ENCODE measurements at regions not wholly inside any gene's neighbourhood (a gene's known extent, or its start where the extent isn't known, plus 50 kb on each side); places are given as distances from the start of the nearest gene placed in this dataset.

- H3K4me3 ChIP-seq (replicated peaks; ENCODE audit: low read depth, low read length), result no peak overlapping the region
- no peak for DNase-seq (ENCODE audit: extremely low read depth, low read depth)
- TF ChIP-seq, protein P1, sequence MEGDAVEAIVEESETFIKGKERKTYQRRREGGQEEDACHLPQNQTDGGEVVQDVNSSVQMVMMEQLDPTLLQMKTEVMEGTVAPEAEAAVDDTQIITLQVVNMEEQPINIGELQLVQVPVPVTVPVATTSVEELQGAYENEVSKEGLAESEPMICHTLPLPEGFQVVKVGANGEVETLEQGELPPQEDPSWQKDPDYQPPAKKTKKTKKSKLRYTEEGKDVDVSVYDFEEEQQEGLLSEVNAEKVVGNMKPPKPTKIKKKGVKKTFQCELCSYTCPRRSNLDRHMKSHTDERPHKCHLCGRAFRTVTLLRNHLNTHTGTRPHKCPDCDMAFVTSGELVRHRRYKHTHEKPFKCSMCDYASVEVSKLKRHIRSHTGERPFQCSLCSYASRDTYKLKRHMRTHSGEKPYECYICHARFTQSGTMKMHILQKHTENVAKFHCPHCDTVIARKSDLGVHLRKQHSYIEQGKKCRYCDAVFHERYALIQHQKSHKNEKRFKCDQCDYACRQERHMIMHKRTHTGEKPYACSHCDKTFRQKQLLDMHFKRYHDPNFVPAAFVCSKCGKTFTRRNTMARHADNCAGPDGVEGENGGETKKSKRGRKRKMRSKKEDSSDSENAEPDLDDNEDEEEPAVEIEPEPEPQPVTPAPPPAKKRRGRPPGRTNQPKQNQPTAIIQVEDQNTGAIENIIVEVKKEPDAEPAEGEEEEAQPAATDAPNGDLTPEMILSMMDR (IDR thresholded peaks at IDR 0.05; ENCODE audit: low read depth, low read length, missing control alignments), result no peak
Observed at GRCh38 chr2:116879650-116880160, 934.8 kb upstream of the DDX18 start.

DNA sequence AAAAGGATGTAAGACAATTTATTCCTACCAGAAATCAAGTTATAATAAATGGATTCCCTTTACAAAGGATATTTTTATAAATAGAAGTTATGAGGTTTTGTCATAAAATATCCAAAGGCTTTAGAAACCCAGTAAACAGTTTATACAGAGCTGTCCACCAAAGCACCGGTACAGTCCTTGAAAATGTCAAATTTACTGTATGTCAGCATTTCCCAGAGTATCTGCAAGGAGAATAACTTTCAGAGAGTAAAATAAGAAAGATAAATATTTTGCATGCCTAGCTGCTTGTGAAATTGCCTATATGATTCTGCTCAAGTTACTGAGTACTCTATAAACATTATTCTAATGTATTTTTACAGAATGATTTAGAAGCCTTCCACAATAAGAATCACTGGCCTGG lies 923.3 kb upstream of the DDX18 start:
- TF ChIP-seq, protein P1 (IDR thresholded peaks at IDR 0.05; ENCODE audit: low read depth, low read length, missing control alignments), result no peak
- H3K4me3 ChIP-seq (replicated peaks; ENCODE audit: low read depth, low read length), result no peak overlapping the region
- no peak for DNase-seq (ENCODE audit: extremely low read depth, low read depth)

DNA sequence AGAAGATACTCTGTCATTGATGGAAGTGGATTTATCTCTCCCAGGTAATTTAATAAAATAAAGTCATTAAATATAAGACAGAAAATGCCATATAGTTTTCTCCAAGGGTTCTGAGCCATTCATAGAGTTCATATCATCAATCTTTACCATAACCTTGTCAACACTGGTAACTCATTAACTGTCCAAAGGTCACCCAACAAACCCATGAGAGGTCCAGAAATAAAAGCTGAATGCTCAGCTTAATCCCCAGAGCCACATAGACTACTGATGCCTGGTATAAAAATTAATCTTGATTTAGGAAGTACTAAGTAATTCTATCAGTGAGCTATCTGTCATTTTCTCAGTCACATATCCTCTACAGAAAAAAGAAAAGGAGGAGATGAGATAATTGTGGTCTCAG lies 903.0 kb upstream of the DDX18 start:
- TF ChIP-seq, protein P1 (IDR thresholded peaks at IDR 0.05; ENCODE audit: low read depth, low read length, missing control alignments), result no peak
- H3K4me3 ChIP-seq (replicated peaks; ENCODE audit: low read depth, low read length), result no peak overlapping the region
- DNase-seq (ENCODE audit: extremely low read depth, low read depth), result no peak

DNA sequence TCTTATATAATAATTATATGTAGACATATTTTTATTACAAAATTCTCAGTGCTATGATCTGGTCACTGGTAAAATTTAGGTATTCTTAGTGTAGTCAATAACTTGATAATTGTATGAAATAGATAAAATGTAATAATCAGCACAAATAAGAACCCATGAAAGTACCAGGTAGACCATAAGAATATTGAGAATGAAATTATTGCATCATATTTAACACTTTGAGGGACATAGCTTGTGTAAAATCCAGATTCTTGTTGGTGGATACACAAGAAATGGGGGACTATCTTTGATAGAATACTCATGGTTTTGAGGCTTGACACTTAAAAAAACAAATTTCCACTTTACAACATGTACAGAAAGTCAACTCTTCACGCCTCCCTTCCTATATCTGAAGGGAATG lies 898.8 kb upstream of the DDX18 start:
- DNase-seq (ENCODE audit: extremely low read depth, low read depth), result no peak
- no peak overlapping the region for H3K4me3 ChIP-seq (replicated peaks; ENCODE audit: low read depth, low read length)
- TF ChIP-seq, protein P1 (IDR thresholded peaks at IDR 0.05; ENCODE audit: low read depth, low read length, missing control alignments), result no peak

DNA sequence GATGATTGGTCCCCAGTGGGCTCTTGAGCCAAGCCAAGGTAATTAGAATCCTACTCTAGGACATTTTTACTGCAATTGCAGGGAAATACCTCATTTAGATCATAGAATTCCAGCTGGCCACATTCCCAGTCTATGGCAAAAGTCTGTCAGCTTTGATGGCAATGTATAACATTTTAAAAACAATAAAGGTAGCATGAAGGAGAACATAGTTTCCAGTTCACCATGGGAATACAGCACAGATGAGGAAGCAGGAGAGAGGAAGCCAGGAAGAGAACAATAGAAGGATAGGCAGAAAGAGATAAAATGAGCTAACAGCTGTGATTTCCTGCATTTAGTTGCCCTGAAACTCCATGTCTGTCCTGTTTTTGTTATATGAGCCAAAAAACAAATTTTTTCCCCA lies 897.3 kb upstream of the DDX18 start:
- TF ChIP-seq, protein P1 (IDR thresholded peaks at IDR 0.05; ENCODE audit: low read depth, low read length, missing control alignments), result no peak
- DNase-seq (ENCODE audit: extremely low read depth, low read depth), result no peak
- no peak overlapping the region for H3K4me3 ChIP-seq (replicated peaks; ENCODE audit: low read depth, low read length)

DNA sequence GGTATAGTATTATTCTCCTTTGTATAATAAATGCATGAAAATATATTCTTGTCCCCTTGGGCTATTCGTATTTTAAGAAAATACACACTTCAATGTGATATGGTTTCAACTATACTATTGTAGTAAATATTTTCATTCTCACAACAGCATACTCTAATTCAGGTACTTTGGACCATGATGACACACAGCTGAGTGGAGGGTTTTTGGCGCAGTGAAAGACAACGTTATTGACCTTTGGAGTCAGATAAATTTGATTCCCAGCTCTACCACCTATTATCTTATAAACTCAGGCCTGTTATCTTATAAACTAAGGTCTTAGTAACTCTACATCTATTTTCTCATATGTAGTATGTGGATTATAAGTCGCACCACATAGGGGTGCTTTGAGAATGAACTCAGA lies 895.9 kb upstream of the DDX18 start:
- H3K4me3 ChIP-seq (replicated peaks; ENCODE audit: low read depth, low read length), result no peak overlapping the region
- TF ChIP-seq, protein P1 (IDR thresholded peaks at IDR 0.05; ENCODE audit: low read depth, low read length, missing control alignments), result no peak
- no peak for DNase-seq (ENCODE audit: extremely low read depth, low read depth)

- no peak for DNase-seq (ENCODE audit: extremely low read depth, low read depth)
- TF ChIP-seq, protein P1 (IDR thresholded peaks at IDR 0.05; ENCODE audit: low read depth, low read length, missing control alignments), result no peak
- no peak overlapping the region for H3K4me3 ChIP-seq (replicated peaks; ENCODE audit: low read depth, low read length)
Observed at GRCh38 chr2:116922414-116922813, 892.1 kb upstream of the DDX18 start.
